Lower leg skin (tissue), 3 donors: ENCODE measurements at regions not wholly inside any gene's neighbourhood (a gene's known extent, or its start where the extent isn't known, plus 50 kb on each side); places are given as distances from the start of the nearest gene placed in this dataset.

ENCODE experiments used
- POLR2A ChIP-seq, 2 donors: fragments of 450-650 bp; IDR thresholded peaks; one replicate each; pipeline ENCODE4 v1.6.1; 2016 to 2017; ENCODE audit warnings: antibody characterized with exemption in 2 of 2, mild to moderate bottlenecking in 1 of 2, moderate library complexity in 1 of 2
- TF ChIP-seq, protein P1 (sequence below), 3 donors: fragments of 450-650 bp; IDR thresholded peaks; one replicate each; pipeline ENCODE4 v1.5.1; 2016; ENCODE audit warnings: antibody characterized with exemption in 3 of 3, mild to moderate bottlenecking in 3 of 3, moderate library complexity in 2 of 3

DNA sequence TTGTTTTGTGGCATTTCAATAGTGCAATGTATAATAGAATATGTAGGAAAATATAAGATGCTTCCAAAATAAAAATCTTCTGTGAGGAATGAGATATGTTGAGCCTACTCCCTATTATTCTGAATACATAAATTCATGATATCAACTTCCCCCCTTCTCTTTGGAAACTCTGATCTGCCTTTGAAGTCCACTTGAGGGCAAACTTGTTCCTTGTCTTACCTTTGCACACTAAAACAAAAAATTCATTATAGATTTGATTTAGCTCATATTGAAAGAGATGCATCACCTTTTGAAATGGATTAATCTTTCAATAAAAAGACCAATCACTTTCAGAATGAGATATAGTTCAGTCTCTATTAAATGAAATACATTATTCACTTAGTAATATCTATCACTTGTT lies 580.7 kb upstream of the ADGRL4 start:
- TF ChIP-seq, protein P1, sequence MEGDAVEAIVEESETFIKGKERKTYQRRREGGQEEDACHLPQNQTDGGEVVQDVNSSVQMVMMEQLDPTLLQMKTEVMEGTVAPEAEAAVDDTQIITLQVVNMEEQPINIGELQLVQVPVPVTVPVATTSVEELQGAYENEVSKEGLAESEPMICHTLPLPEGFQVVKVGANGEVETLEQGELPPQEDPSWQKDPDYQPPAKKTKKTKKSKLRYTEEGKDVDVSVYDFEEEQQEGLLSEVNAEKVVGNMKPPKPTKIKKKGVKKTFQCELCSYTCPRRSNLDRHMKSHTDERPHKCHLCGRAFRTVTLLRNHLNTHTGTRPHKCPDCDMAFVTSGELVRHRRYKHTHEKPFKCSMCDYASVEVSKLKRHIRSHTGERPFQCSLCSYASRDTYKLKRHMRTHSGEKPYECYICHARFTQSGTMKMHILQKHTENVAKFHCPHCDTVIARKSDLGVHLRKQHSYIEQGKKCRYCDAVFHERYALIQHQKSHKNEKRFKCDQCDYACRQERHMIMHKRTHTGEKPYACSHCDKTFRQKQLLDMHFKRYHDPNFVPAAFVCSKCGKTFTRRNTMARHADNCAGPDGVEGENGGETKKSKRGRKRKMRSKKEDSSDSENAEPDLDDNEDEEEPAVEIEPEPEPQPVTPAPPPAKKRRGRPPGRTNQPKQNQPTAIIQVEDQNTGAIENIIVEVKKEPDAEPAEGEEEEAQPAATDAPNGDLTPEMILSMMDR (IDR thresholded peaks at IDR 0.05), result no peak
- no peak for TF ChIP-seq POLR2A (IDR thresholded peaks at IDR 0.05)
